HEK293 (cell line): ENCODE measurements at regions not wholly inside any gene's neighbourhood (a gene's known extent, or its start where the extent isn't known, plus 50 kb on each side); places are given as distances from the start of the nearest gene placed in this dataset.

Source experiments
- CTCF ChIA-PET: fragments of 350-600 bp; formaldehyde crosslinking; extraction: SDS; loops from one replicate; lab custom pipeline; 2021; ENCODE audit warnings: antibody characterized with exemption; lab: Yijun Ruan, JAX
- POLR2A ChIA-PET: fragments of 300-600 bp; formaldehyde crosslinking; extraction: SDS; loops from one replicate; lab custom pipeline; 2020; ENCODE audit warnings: antibody characterized with exemption, inconsistent platforms; lab: Yijun Ruan, JAX
- H3K27ac ChIP-seq: fragments of 200-500 bp; sonication (Bioruptor generic); 2 replicates; pipeline ENCODE4 v1.5.1; 2014; ENCODE audit warnings: low read depth, low read length, control low read depth, inconsistent platforms; ENCODE audit errors: extremely low read depth
- H3K36me3 ChIP-seq, 2 experiments: fragments of 200-500 bp in 1 of 2; sonication (Bioruptor generic) in 1 of 2; 1 replicate in 1 of 2; 2 replicates in 1 of 2; pipeline ENCODE4 v1.5.1; 2014 to 2017; ENCODE audit warnings: inconsistent platforms in 2 of 2, low read length in 2 of 2; ENCODE audit not compliant: control insufficient read depth in 2 of 2, insufficient read depth in 1 of 2
- H3K4me1 ChIP-seq: fragments of 200-500 bp; sonication (Bioruptor generic); 2 replicates; pipeline ENCODE4 v1.5.1; 2014; ENCODE audit warnings: mild to moderate bottlenecking, low read length, inconsistent platforms; ENCODE audit not compliant: control insufficient read depth, insufficient read depth
- H3K4me3 ChIP-seq: 2 replicates; pipeline ENCODE4 v1.5.1; 2011; ENCODE audit warnings: low read depth, mild to moderate bottlenecking, control low read depth, low read length, moderate library complexity
- H3K9me3 ChIP-seq: fragments of 200-500 bp; sonication (Bioruptor generic); 2 replicates; pipeline ENCODE4 v1.5.1; 2014; ENCODE audit warnings: low read depth, low read length, inconsistent platforms; ENCODE audit not compliant: control insufficient read depth, insufficient read depth
- BCL11A ChIP-seq: fragments of 450-650 bp; formaldehyde crosslinking; IDR thresholded peaks from 2 replicates; pipeline ENCODE4 v1.5.1; 2016; ENCODE audit warnings: low read depth, missing biosample characterization, missing genetic modification characterization
- HOXC10 ChIP-seq: sonication (generic); formaldehyde crosslinking; IDR thresholded peaks from 2 replicates; pipeline ENCODE4 v1.8.1; 2023; ENCODE audit warnings: mild to moderate bottlenecking, missing genetic modification reagents
- HOXD13 ChIP-seq: sonication (generic); formaldehyde crosslinking; IDR thresholded peaks from 2 replicates; pipeline ENCODE4 v1.8.0; 2022; ENCODE audit warnings: missing genetic modification reagents, borderline replicate concordance
- KLF10 ChIP-seq: fragments of 450-650 bp; IDR thresholded peaks from 2 replicates; pipeline ENCODE4 v1.5.1; 2018; ENCODE audit warnings: missing biosample characterization, mild to moderate bottlenecking, missing genetic modification characterization
- KLF8 ChIP-seq: fragments of 450-650 bp; formaldehyde crosslinking; IDR thresholded peaks from 2 replicates; pipeline ENCODE4 v1.5.1; 2016; ENCODE audit warnings: missing biosample characterization, missing genetic modification characterization
- MZF1 ChIP-seq: fragments of 450-650 bp; formaldehyde crosslinking; IDR thresholded peaks from 2 replicates; pipeline ENCODE4 v1.5.1; 2017; ENCODE audit warnings: missing biosample characterization, missing genetic modification characterization, borderline replicate concordance
- OVOL3 ChIP-seq: fragments of 450-650 bp; formaldehyde crosslinking; IDR thresholded peaks from 2 replicates; pipeline ENCODE4 v1.5.1; 2016; ENCODE audit warnings: missing biosample characterization, missing genetic modification characterization
- SALL2 ChIP-seq: fragments of 450-650 bp; formaldehyde crosslinking; IDR thresholded peaks from 2 replicates; pipeline ENCODE4 v1.5.0; 2017; ENCODE audit warnings: missing biosample characterization, mild to moderate bottlenecking, missing genetic modification characterization, borderline replicate concordance
- SP3 ChIP-seq: fragments of 450-650 bp; formaldehyde crosslinking; IDR thresholded peaks from 2 replicates; pipeline ENCODE4 v1.5.1; 2016; ENCODE audit warnings: missing biosample characterization, missing genetic modification characterization
- WT1 ChIP-seq: fragments of 450-650 bp; formaldehyde crosslinking; IDR thresholded peaks from 2 replicates; pipeline ENCODE4 v1.5.1; 2016; ENCODE audit warnings: missing biosample characterization, missing genetic modification characterization
- YY1 ChIP-seq: fragments of 450-650 bp; formaldehyde crosslinking; IDR thresholded peaks from 2 replicates; pipeline ENCODE4 v1.5.1; 2018; ENCODE audit warnings: missing biosample characterization, missing genetic modification characterization
- ZFP37 ChIP-seq: fragments of 450-650 bp; formaldehyde crosslinking; IDR thresholded peaks from 2 replicates; pipeline ENCODE4 v1.5.1; 2016; ENCODE audit warnings: missing biosample characterization, missing genetic modification characterization
- ZFP69B ChIP-seq: fragments of 450-650 bp; formaldehyde crosslinking; IDR thresholded peaks from 2 replicates; pipeline ENCODE4 v1.5.1; 2016; ENCODE audit warnings: missing biosample characterization, missing genetic modification characterization
- ZIC2 ChIP-seq: fragments of 450-650 bp; formaldehyde crosslinking; IDR thresholded peaks from 2 replicates; pipeline ENCODE4 v1.5.1; 2016; ENCODE audit warnings: missing biosample characterization, missing genetic modification characterization
- ZNF114 ChIP-seq: fragments of 450-650 bp; formaldehyde crosslinking; IDR thresholded peaks from 2 replicates; pipeline ENCODE4 v1.5.0; 2017; ENCODE audit warnings: missing biosample characterization, missing genetic modification characterization
- ZNF157 ChIP-seq: fragments of 450-650 bp; formaldehyde crosslinking; IDR thresholded peaks from 2 replicates; pipeline ENCODE4 v1.5.1; 2016; ENCODE audit warnings: missing biosample characterization, missing genetic modification characterization
- ZNF184 ChIP-seq: fragments of 450-650 bp; IDR thresholded peaks from 2 replicates; pipeline ENCODE4 v1.5.1; 2018; ENCODE audit warnings: missing biosample characterization, mild to moderate bottlenecking, missing genetic modification characterization
- ZNF19 ChIP-seq: fragments of 450-650 bp; formaldehyde crosslinking; IDR thresholded peaks from 2 replicates; pipeline ENCODE4; 2016; ENCODE audit warnings: missing biosample characterization, missing genetic modification characterization, low read depth
- ZNF266 ChIP-seq: fragments of 450-650 bp; formaldehyde crosslinking; IDR thresholded peaks from 2 replicates; pipeline ENCODE4 v1.5.1; 2016; ENCODE audit warnings: missing biosample characterization, missing genetic modification characterization, low read depth
- ZNF292 ChIP-seq: fragments of 450-650 bp; formaldehyde crosslinking; IDR thresholded peaks from 2 replicates; pipeline ENCODE4 v1.5.1; 2016; ENCODE audit warnings: low read depth, missing biosample characterization, missing genetic modification characterization, borderline replicate concordance
- ZNF311 ChIP-seq: fragments of 450-650 bp; formaldehyde crosslinking; IDR thresholded peaks from 2 replicates; pipeline ENCODE4 v1.5.1; 2017; ENCODE audit warnings: missing biosample characterization, missing genetic modification characterization, borderline replicate concordance
- ZNF341 ChIP-seq: fragments of 450-650 bp; formaldehyde crosslinking; IDR thresholded peaks from 2 replicates; pipeline ENCODE4; 2016; ENCODE audit warnings: low read depth, missing biosample characterization, missing genetic modification characterization
- ZNF416 ChIP-seq: fragments of 450-650 bp; formaldehyde crosslinking; IDR thresholded peaks from 2 replicates; pipeline ENCODE4 v1.5.1; 2016; ENCODE audit warnings: missing biosample characterization, missing genetic modification characterization
- ZNF501 ChIP-seq: fragments of 450-650 bp; formaldehyde crosslinking; IDR thresholded peaks from 2 replicates; pipeline ENCODE4 v1.5.1; 2016; ENCODE audit warnings: missing biosample characterization, missing genetic modification characterization
- ZNF514 ChIP-seq: fragments of 450-650 bp; formaldehyde crosslinking; IDR thresholded peaks from 2 replicates; pipeline ENCODE4 v1.5.1; 2016; ENCODE audit warnings: missing biosample characterization, missing genetic modification characterization
- ZNF521 ChIP-seq: fragments of 450-650 bp; formaldehyde crosslinking; IDR thresholded peaks from 2 replicates; pipeline ENCODE4 v1.5.1; 2017; ENCODE audit warnings: missing biosample characterization, mild to moderate bottlenecking, missing genetic modification characterization
- ZNF549 ChIP-seq: fragments of 450-650 bp; IDR thresholded peaks from 2 replicates; pipeline ENCODE4 v1.5.1; 2018; ENCODE audit warnings: missing biosample characterization, missing genetic modification characterization, mild to moderate bottlenecking, inconsistent platforms, moderate library complexity
- ZNF626 ChIP-seq: fragments of 450-650 bp; sonication (Bioruptor Pico); formaldehyde crosslinking; IDR thresholded peaks from 2 replicates; pipeline ENCODE4 v1.5.1; 2018; ENCODE audit warnings: missing biosample characterization, missing genetic modification characterization, inconsistent platforms
- ZNF707 ChIP-seq: fragments of 450-650 bp; formaldehyde crosslinking; IDR thresholded peaks from 2 replicates; pipeline ENCODE4 v1.5.1; 2016; ENCODE audit warnings: missing biosample characterization, missing genetic modification characterization
- TF ChIP-seq, protein P1 (sequence below): fragments of 450-650 bp; formaldehyde crosslinking; IDR thresholded peaks from 2 replicates; pipeline ENCODE4 v1.5.1; 2016; ENCODE audit warnings: missing biosample characterization, missing genetic modification characterization

DNA sequence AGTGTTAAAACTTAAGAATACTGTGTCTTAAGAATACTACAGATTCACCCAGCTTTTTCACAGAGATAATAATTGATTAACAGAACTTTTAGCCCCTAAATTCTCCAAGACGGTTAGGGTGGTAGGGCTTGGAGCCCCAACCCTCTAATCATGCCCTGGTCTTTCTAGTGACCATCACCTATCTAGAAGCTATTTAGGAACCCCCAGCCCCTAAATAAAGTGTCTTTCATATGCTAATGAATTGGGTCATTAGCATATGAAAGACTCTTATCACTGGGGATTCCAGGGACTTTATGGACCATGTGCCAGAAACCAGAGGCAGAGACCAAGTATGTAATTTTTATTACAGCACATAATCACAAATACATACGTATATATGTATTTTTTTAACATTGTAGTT, 999.7 kb upstream of the RAG2 start:
- CTCF ChIA-PET = no interaction called here
- Histone ChIP-seq H3K9me3 (no peaks in the 10 kb centered on the region), H3K4me1 (no peaks in the 10 kb centered on the region), H3K36me3 (no peaks in the 10 kb centered on the region), H3K4me3 (no peak overlapping the region), H3K27ac (no peak overlapping the region)
- POLR2A ChIA-PET = no interaction called here
- no peak for TF ChIP-seq YY1
- TF ChIP-seq HOXD13 = no peak
- no peak for TF ChIP-seq KLF8 (tag by site-specific recombination)

DNA sequence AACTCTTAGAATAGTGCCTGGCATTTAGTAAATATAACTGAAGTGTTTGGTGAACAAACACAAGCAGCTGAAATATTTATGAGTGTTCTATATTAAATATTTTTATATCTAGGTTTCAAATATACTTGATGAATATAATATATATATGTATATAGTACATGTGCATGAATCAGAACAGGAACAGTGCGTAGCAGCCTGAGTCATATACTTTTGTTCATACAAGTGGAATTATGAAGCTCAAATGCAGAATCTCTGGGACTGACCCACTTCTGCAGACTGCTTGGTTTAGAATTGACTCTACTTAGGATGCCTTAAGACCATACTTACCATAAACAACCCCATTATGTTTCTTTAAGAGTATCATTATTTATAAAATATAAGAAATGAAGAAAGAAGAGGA, 997.8 kb upstream of the RAG2 start:
- TF ChIP-seq SP3 (tag by site-specific recombination) (no peak), ZNF626 (no peak), ZNF341 (tag by site-specific recombination) (no peak)
- POLR2A ChIA-PET = no interaction called here

DNA sequence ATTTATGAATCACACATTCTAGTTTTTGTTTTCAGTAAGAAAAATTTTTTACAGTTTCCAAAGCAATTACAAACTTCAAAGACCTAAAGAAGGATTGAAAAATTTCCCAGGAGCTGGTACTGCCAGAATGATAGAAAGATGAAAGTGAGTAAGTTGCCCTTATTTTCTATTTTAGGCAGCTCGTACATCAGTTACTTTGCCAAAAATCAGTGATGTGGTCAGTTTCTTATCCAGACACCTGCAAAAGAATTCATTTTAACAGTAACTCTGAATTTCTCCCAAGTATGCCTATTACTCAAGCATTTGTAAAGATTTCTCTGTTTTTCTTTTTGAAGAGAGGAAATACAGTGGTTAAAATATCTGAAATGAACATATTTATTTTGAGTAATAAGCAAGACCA, 976.3 kb upstream of the RAG2 start:
- POLR2A ChIA-PET = no interaction called here
- Histone ChIP-seq H3K4me3 (no peak overlapping the region), H3K27ac (no peak overlapping the region), H3K4me1 (no peaks in the 10 kb centered on the region), H3K9me3 (no peaks in the 10 kb centered on the region), H3K36me3 (no peaks in the 10 kb centered on the region)
- TF ChIP-seq BCL11A (no peak), MZF1 (tag by site-specific recombination) (no peak), ZNF19 (tag by site-specific recombination) (no peak), ZNF416 (tag by site-specific recombination) (no peak), ZNF707 (tag by site-specific recombination) (no peak), ZNF514 (tag by site-specific recombination) (no peak), ZNF311 (tag by site-specific recombination) (no peak)
- TF ChIP-seq, protein P1, sequence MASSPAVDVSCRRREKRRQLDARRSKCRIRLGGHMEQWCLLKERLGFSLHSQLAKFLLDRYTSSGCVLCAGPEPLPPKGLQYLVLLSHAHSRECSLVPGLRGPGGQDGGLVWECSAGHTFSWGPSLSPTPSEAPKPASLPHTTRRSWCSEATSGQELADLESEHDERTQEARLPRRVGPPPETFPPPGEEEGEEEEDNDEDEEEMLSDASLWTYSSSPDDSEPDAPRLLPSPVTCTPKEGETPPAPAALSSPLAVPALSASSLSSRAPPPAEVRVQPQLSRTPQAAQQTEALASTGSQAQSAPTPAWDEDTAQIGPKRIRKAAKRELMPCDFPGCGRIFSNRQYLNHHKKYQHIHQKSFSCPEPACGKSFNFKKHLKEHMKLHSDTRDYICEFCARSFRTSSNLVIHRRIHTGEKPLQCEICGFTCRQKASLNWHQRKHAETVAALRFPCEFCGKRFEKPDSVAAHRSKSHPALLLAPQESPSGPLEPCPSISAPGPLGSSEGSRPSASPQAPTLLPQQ (tag by site-specific recombination) = no peak
- CTCF ChIA-PET = no interaction called here

More for the DNA sequence above, 997.8 kb upstream of the RAG2 start:
- Histone ChIP-seq H3K36me3 (no peaks in the 10 kb centered on the region), H3K9me3 (no peaks in the 10 kb centered on the region), H3K4me3 (no peak overlapping the region), H3K4me1 (no peaks in the 10 kb centered on the region), H3K27ac (no peak overlapping the region)
- CTCF ChIA-PET = no interaction called here

DNA sequence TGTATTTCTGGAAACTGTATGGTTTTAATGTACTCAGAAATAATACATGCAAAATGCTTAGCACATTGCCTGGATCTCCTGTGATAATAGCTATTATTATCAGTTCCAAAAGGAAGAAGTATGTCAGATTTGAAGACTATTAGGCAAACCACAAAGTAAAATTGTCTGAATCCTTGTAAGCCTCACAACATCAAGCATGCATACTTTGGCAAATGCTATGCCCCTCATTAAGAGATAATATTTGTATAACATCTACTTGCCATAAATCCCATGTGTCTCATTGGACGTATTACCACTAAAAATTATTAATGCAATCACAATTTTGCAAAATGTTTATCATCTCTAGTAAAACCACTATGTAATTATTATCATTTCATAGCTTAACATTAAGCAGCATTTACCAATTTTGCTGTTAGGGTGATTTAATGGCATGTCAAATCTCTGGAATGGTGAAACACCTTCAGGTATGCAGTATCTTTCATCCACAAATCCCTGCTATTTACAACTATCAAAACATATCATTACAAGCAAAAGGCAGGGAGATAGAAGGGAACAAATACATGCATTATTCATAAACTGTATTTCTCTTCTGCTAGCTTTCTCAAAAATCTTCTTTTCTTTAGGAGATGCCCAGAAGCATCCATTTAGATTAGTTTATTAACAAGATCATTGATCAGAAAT, 974.6 kb upstream of the RAG2 start:
- Histone ChIP-seq H3K9me3 (no peaks in the 10 kb centered on the region), H3K27ac (no peak overlapping the region), H3K4me1 (no peaks in the 10 kb centered on the region), H3K36me3 (no peaks in the 10 kb centered on the region), H3K4me3 (no peak overlapping the region)
- TF ChIP-seq ZNF501 (tag by site-specific recombination) (no peak), ZNF549 (tag by site-specific recombination) (no peak), ZNF157 (tag by site-specific recombination) (no peak), HOXC10 (CRISPR knock-in tag) (no peak), SALL2 (tag by site-specific recombination) (no peak), WT1 (no peak), ZFP37 (tag by site-specific recombination) (no peak), OVOL3 (no peak), ZNF266 (no peak), ZIC2 (tag by site-specific recombination) (no peak), ZNF292 (tag by site-specific recombination) (no peak), ZNF114 (tag by site-specific recombination) (no peak), ZNF184 (tag by site-specific recombination) (no peak), ZNF521 (tag by site-specific recombination) (no peak), KLF10 (tag by site-specific recombination) (no peak), ZFP69B (no peak), SP3 (tag by site-specific recombination) (no peak)
- POLR2A ChIA-PET = no interaction called here
- CTCF ChIA-PET = no interaction called here
